Left forelimb (tissue), 1 donor: ENCODE measurements at regions not wholly inside any gene's neighbourhood (a gene's known extent, or its start where the extent isn't known, plus 50 kb on each side); places are given as distances from the start of the nearest gene placed in this dataset.

Experiments
- DNase-seq: peaks from one replicate; pipeline ENCODE4 v3.0.0-alpha.2; 2018; ENCODE audit warnings: low spot score

- no peak for DNase-seq
These were observed 355.1 kb downstream of the ALG10 start for GRCh38 chr12:34377243-34378035.

DNA sequence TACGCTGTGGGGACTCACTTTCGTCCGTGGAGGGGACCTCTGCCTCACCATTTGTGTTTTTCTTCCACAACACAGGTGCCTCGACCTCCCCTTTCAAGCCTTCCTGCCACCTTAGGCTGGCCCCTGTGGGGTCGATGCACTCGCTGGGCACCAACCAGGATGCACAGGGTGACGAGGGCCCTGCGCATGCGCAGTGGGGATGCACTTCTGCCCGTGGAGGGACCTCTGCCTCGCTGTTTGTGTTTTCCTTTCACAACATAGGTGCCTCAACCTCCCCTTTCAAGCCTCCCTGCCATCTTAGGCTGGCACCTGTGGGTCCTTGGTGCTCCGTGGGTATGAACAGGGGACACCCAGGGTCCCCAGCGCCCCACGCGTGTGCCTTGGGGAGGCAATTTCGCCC, 356.8 kb downstream of the ALG10 start:
- no peak for DNase-seq

DNA sequence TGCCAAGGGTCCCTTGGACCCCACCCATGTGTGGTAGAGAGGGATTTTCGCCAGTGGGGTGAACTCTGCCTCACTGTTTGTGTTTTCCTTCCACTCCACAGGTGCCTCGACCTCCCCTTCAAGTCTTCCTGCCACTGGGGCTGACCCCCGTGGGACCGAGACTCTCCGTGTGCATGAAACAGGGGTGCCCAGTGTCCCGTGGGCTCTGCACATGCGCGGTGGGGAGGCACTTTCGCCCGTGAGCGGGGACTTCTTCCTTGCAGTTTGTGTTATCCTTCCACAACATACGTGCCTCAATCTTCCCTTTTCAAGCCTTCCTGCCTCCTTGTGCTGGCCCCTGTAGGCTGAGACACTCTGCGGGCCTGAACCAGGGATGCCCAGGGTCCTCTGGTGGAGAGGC, 362.4 kb downstream of the ALG10 start:
- no peak for DNase-seq

DNA sequence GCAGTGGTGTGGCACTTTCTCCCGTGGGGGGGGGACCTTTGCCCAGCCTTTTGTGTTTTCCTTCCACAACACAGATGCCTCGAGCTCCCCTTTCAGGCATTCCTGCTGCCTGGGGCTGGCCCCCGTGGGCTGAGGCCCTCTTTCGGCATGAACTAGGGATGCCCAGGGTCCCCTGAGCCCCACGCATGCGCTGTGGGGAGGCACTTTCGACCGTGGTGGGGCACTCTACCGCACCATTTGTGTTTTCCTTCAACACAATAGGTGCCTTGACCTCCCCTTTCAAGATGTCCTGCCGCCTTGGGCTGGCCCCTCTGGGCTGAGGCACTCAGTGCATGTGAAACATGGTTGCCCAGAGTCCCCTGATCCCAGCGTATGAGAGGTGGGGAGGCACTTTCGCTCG, 363.7 kb downstream of the ALG10 start:
- DNase-seq = no peak

DNA sequence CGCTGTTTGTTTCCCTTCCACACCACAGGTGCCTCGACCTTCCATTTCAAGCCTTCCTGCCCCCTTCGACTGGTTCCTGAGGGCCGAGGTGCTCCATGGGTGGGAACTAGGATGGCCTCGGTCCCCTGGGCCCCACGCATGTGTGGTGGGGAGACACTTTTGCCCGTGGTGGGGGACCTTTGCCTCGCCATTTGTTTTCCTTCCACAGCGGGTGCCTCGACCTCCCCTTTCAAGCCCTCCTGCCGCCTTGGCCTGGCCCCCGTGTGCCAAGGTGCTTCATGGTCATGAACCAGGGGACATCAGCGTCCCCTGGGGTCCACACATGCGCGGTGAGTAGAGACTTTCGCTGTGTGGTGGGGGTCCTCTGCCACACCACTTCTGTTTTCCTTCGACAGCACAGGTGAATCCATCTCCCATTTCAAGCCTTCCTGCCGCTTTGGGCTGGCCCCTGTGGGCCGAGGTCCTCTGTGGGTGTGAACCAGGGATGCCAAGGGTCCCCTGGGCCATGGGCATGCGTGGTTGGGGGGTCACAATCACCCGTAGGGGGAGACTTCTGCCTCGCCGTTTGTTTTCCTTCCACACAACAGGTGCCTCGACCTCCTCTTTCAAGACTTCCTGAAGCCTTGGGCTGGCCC, 364.4 kb downstream of the ALG10 start:
- DNase-seq = no peak

DNA sequence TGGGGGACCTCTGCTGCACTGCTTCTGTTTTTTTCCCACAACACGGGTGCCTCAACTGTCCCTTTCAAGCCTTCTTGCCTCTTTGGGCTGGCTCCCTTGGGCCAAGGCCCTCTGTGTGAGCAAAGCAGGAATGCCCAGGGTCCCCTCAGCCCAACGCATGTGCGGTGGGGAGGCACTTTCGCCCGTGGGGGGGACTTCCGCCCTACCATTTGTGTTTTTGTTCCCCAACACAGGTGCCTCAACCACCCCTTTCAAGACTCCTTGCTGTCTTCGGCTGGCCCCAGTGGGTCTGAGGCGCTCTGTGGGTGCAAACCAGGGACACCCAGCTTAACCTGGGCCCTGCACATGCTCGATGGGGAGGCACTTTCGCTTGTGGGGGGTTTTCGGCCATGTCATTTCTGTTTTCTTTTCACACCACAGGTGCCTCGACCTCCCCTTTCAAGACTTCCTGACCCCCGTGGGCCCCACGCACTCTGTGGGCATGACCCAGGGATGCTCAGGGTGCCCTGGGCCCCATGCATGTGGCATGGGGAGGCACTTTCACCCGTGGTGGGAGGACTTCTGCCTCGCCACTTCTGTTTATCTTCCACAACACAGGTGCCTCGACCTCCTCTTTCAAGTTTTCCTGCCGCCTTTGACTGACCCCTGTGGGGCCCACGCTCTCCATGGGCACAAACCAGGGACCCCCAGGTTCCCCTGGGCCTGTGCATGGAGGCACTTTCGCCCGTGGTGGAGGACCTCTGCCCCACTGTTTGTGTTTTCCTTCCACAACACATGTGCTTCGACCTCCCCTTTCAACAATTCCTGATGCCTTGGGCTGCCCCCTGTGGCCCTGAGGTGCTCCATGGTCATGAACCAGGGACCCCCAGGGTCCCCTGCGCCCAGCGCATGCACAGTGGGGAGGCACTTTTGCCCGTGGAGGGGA, 365.7 kb downstream of the ALG10 start:
- no peak for DNase-seq

DNA sequence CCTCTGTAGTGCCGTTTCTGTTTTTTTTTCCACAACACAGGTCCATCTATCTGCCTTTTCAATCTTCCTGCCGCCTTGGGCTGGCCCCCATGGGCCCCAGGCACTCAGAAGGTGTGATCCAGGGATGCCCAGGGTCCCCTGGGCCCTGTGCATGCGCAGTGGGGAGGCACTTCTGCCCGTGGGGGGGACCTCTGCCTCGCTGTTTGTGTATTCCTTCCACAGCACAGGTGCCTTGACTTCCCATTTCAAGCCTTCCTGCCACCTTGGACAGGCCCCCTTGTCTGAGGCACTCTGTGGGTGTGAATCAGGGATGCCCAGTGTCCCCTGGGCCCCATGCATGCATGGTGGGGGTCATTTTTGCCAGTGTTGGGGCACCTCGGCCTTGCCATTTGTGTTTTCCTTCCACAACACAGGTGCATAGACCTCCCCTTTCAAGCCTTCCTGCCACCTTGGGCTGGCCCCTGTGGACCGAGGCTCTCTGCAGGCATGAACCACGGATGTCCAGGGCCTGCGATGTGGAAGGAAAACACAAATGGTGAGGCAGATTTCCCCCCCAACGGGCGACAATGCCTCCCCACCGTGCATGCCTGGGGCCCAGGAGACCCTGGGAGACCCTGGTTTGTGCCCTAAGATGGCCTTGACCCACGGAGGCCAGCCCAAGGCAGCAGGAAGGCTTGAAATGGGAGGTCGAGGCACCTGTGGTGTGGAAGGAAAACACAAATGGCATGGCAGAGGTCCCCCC, 366.5 kb downstream of the ALG10 start:
- DNase-seq = no peak

DNA sequence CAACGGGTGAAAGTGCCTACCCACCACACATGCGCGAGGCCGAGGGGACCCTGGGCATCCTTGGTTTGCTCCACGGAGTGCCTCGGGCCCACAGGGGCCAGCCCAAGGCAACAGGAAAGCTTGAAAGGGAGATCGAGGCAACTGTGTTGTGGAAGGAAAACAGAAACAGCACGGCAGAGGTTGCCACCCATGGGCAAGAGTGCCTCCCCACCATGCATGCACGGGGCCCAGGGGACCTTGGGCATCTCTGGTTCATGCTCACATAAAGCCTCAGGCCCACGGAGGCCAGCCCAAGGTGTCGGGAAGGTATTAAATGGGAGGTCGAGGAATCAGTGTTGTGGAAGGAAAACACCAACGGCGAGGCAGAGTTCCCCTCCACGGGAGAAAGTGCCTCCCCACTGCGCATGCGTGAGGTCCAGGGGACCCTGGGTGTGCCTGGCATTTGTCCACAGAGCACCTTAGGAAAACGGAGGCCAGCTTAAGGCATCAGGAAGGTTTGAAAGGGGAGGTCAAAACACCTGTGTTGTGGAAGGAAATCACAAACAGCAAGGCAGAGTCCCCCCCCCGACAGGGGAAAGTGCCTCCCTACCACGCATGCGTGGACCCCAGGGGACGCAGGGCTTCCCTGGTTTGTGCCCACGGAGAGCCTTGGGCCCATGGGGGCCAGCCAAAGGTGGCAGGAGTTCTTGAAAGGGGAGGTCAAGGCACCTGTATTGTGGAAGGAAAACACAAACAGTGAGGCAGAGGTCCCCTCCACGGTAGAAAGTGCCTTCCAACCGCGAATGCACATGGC, 367.3 kb downstream of the ALG10 start:
- peak; percentile 48 for DNase-seq

GRCh38 chr12:34390171-34390841, 368.0 kb downstream of the ALG10 start:
- peak; percentile 30 for DNase-seq

DNA sequence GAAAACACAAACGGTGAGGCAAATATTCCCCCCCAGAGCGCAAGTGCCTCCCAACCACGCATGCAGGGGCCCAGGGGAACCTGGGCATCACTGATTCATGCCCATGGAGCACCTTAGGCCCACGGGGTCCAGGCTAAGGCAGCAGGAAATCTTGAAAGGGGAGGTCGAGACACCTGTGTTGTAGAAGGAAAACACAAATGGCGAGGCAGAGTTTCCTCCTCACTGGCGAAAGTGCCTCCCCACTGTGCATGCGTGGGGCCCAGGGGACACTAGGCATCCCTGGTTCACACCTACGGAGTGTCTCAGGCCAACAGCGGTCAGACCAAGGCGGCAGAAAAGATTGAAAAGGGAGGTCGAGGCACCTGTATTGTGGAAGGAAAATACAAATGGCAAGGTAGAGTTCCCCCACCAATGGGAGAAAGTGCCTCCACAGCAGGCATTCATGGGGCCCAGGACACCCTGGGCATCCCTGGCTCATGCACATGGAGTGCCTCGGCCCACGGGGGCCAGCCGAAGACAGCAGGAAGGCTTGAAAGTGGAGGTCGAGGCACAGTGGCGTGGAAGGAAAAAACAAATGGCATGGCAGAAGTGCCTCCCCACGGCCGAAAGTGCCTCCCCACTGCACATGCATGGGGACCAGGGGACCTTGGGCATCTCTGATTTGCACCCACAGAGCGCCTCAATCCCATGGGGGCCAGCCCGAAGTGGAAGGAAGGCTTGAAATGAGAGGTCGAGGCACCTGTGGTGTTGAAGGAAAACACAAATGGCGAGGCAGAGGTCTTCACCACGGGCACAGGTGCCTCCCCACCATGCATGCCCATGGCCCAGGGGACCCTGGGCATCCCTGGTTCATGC, 368.8 kb downstream of the ALG10 start:
- peak; percentile 38 for DNase-seq

DNA sequence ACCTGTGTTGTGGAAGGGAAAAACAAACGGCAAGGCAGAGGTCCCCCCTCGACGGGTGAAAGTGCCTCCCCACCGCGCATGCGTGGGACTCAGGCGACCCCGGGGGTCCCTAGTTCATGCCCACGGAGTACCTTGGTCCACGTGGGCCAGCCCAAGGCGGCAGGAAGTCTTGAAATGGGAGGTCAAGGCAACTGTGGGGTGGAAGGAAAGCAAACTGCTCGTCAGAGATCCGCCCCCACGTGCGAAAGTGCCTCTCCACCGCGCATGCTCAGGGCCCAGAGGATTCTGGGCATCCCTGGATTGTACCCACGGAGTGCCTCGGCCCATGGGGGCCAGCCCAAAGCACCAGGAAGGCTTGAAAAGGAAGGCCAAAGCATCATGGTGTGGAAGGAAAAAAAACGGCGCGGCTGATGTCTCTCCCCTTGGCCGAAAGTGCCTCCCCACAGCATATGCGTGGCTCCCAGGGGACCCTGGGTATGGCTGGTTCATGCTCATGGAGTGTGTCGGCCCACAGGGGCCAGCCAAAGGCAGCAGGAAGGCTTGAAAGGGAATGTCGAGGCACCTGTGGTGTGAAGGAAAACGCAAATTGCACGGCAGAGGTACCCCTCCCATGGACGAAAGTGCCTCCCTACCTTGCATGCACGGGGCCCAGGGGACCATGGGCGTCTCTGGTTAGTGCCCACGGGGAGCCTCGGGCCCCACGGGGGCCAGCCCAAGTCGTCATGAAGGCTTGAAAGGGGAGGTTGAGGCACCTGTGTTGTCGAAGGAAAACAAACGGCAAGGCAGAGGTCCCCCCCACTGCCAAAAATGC, 369.7 kb downstream of the ALG10 start:
- peak; percentile 23 for DNase-seq

GRCh38 chr12:34392741-34393085, 370.4 kb downstream of the ALG10 start:
- peak; percentile 45 for DNase-seq

DNA sequence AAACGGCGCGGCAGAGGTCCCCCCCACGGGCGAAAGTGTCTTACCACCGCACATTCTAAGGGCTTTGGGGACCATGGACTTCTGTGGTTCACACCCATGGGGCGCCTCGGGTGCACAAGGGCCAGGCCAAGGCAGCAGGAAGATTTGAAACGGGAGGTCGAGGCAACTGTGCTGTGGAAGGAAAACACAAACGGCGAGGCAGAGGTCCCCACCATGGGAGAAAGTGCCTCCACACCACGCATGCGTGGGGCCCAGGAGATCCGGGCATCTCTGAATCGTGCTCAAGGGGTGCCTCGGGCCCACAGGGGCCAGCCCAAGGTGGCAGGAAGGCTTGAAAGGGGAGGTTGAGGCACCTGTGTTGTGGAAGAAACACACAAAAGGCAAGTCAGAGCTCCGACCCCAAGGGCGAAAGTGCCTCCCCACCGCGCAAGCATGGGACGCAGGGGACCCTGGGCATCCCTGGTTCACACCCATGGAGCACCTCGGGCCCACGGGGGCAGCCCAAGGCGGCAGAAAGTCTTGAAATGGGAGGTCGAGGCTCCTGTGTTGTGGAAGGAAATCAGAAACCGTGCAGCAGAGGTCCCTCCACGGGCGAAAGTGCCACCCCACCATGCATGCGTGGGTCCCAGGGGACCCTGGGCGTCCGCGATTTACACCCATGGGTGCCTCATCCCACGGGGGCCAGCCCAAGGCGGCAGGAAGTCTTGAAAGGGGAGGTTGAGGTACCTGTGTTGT, 371.0 kb downstream of the ALG10 start:
- peak; percentile 51 for DNase-seq

DNA sequence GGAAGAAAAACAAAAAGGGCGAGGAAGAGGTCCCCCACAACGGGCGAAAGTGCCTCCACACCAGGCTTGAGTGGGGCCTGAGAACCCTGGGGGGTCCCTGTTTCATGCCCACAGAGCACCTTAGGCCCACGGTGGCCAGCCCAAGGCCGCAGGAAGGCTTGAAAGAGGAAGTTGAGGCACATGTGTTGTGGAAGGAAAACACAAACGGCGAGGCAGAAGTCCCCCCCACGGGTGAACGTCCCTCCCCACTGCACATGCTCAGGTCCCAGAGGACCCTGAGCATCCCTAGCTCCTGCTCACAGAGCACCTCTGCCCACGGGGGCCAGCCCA, 371.5 kb downstream of the ALG10 start:
- DNase-seq = no peak

- DNase-seq = peak; percentile 44
These were observed 372.1 kb downstream of the ALG10 start for GRCh38 chr12:34394211-34395055.

GRCh38 chr12:34395056-34396005, 373.0 kb downstream of the ALG10 start:
- peak; percentile 63 for DNase-seq
